ENCODE measurements at regions not wholly inside any gene's neighbourhood (a gene's known extent, or its start where the extent isn't known, plus 50 kb on each side); places are given as distances from the start of the nearest gene placed in this dataset.

DNA sequence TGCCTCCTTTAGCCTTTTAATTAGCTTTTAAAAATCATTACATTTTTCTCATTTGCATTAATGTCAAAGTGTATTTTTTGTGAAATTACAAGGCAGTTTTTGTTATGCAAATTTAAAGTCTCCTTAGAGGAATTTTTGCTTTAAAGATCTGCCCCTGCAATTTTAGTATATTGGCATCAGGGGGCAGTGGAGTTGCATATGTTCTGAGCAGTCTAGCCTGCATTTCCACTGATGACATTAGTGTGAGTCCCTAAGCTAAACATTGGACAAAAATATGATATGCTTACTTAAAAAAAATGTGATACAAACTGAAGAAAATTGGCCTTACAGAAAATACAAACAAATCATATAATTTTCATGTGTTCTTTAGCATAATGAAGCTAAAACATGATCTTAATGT, 426.5 kb downstream of the SLC4A3 start:
- no peak for DNase-seq (ENCODE audit: low spot score)

DNA sequence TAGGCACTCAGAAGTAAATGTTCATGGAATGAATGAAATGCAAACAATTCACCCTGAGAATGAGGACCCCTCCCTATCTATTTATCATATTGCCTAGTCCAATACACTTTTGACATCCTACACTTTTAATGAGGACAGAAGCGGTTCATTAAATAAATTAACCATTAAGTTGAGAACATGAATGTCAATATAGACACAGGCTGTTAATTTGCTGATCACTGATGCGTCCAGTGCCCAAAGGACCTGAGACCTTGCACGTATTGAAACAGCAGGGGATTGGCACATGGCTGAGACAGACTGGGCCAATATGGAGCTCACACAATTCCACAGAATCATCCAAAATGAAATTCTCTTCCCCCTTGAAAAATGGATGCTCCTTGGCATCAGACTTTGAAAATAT, 430.0 kb downstream of the SLC4A3 start:
- no peak for DNase-seq (ENCODE audit: low spot score)

DNA sequence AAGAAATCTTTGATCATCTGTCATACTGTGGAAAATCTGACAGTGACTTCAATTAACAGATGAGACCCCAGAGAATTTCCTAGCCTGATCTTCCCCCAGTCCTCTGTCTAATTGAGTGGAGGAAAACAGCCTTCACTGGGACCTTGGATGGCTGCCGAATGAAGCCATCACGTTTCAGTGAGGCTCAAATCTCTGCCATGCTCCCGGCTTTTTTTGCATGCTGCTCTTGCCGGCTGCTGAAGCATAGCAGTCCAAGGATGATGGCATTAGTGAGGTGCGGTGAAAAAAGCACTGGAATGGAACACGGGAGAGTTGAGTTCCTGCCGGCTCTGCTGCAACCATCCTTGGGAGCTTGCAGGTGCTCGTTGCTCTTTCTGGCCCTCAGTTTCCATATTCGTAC, 430.5 kb downstream of the SLC4A3 start:
- no peak for DNase-seq (ENCODE audit: low spot score)

DNA sequence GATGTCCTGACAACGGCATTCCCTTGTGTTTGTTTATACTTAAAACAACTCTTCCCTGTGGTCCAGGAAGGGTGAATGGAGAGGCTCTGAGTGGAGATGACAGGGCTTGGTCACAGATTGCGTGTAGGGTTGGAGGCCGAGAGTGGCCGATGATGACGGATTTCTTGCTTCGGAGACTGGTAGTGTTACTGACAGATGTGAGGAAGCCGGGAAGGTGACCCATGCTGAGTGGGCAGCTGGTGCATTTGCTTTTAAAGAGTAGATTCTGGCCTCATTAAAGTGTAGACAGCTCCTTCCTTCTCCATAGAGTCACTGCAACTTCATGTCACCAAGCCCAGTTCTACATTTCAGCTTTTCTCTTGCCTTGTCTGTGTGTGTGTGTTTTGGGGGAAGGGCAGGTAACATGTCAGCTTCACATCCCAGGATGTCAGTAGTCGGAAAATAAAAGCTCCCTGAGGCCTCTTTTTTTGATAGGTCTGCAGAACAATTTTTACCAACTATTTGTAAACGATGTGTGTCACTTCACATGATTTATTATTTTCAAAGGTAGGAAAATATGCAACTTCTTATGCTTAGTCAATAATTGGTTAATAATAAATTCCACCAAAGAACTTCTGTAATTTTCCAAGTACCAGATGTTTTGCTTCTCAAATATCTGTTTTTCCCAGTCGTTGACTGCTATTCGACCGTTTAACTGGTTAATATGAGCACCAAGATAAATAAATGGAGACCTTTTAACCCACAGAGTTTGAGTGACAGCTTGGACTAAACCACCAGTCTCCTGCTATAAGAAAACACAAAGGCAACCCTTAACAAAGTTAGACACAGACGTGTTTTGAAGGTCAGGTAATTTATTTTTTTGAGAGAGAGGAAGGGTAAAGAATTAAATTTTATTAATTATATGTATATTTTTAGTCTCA, 436.9 kb downstream of the SLC4A3 start:
- DNase-seq (ENCODE audit: low spot score): no peak

DNA sequence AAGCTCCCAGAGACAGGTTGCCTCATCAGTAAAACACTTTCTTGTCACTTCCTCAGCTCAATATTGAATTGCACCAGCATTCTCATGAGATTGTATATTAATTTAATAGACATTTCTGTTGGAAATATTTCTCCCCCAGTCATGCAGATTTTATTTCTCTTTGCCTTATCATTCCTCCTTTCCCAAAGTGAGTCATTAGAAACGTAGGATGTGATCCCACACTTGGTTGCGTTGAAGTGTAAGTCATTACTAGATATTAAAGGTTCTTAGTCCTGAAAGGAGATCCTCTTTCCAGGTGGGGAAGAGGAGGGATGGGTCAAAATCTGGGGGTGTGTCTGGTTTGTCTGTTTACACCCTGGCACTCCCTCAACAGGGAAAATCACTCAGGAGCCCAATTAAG, 438.2 kb downstream of the SLC4A3 start:
- no peak for DNase-seq (ENCODE audit: low spot score)

DNA sequence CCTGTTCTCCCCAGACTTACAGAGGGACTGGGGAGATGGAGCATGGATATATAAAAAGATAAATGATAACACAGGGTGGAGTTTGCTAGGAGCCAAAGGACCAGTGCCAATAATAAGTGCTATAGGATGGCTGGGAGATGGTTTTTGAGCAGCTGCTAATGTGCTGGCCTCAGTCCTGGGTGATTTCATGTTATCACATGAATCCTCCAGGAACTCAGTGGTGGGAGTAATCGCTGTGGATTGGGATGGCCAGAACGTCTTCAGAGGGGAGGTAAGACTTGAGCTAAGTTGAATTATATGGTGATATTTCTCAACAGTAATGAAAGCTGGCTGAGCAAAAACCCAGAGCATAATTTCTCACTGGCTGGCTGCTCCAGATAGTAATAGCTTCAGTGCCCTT, 441.4 kb downstream of the SLC4A3 start:
- DNase-seq (ENCODE audit: low spot score): no peak

DNA sequence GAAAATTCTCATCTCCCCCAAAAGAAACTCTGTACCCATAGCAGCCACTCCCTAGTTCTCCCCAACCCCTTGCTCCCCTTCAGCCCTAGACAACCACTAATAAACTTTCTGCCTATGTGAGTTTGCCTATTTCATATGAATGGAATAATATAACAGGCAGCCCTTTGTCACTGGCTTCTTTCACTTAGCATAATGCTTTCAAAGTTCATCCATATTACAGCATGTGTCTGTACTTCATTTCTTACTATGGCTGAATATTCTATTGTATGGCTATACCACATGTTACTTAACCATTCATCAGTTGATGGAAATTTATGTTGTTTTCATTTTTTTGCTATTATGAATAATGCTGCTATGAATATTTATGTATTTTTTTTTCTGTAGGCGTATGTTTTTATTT, 442.9 kb downstream of the SLC4A3 start:
- DNase-seq (ENCODE audit: low spot score): no peak

DNA sequence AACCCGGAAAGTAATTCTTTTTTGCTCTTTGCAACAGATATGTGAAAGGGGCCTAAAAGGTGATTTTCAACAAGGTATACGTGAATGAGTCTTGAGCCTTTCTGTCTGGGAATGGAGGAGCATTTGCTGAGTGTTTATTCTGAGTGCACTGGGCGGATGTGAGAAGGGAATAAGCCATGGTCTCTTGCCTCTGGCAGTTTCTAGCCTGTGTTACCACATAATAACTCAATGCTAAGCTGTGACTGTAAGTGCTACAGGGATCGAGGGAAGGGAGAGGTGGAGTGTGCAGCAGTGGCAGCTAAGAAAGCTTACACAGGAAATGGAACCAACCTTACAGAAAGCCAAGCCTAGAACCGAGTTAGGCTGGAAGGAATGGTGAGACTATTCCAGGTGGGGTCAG, 444.3 kb downstream of the SLC4A3 start:
- no peak for DNase-seq (ENCODE audit: low spot score)

DNA sequence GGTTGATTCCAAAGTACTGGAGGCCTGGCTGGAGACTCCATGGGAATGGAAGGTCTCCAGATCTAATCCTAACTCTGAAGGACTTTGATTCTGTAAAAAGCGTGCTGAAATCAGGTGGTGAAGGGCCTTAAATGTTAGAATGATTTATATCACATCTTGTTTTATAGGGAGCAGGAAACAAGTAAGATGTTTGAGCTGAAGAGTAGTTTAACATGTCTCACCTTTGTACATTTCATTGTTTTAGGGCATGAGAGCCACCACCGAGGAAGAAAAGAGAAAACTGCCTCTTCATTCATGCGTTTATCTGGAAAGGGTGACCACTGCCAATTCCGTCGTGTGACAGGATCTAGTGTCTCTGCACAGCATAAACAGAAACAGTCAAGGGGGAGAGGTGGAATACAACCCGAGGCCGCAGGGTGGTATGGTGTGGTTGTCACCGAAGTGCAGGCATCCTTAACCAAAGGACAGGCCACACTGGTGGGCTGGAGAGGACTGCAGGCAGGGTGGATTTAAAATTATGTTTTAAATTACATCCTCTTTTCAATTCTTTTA, 445.3 kb downstream of the SLC4A3 start:
- no peak for DNase-seq (ENCODE audit: low spot score)

DNA sequence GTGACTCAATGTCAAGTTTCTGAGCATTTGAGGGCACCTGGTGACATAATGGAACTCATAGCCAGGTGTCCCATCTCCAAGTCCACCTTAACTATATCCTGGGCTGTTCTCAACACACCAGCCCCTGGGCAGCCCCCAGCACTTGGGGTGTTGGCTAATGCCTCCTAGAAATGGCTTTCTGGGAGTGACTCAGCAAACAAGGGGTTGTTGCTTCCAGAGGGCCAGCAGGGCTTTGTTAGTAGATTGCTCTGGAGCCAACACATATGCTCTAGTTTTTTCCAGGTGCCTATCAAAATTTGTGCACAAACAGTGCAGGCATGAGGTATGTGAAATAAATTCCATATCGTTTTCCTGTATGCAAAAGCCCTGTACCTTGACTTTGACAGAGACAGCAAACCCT, 448.4 kb downstream of the SLC4A3 start:
- no peak for DNase-seq (ENCODE audit: low spot score)

DNA sequence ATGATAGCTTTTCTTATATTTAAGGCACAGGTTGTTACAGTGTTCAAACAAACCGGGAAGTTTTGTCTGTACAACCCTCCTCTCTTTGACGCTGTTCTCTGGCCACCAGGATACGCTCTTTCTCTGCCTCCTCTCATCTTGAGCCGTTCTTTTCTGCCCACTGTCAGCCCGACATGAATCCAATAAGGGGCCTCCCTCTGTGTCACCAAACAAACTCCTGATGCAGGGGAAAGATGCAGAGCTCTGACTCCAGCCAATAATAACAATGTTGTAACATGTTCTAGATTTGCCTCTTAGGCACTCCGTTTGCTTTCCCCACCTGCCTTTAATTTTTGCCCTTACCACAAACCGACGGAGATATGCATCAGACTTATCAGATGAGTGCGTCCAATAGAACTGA, 449.3 kb downstream of the SLC4A3 start:
- DNase-seq (ENCODE audit: low spot score): no peak

DNA sequence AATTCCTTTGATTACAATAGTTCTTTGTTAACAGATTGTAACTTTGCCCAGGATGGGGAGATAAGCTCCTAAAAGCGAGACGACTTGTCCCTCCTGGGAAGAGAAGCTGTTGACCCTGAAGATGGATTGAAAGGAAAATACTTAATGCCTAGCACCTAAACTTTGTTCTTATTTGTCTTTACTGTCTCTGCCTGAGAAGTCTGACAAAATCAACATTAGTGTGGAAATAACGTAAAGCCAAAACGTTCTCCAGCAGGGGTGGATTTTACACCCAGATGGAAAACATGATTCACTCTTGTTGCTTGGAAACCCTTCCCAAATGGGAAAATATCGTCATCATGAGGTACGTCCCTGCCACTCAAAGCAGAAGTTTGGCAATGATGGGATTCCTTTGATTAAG, 450.1 kb downstream of the SLC4A3 start:
- DNase-seq (ENCODE audit: low spot score): no peak

DNA sequence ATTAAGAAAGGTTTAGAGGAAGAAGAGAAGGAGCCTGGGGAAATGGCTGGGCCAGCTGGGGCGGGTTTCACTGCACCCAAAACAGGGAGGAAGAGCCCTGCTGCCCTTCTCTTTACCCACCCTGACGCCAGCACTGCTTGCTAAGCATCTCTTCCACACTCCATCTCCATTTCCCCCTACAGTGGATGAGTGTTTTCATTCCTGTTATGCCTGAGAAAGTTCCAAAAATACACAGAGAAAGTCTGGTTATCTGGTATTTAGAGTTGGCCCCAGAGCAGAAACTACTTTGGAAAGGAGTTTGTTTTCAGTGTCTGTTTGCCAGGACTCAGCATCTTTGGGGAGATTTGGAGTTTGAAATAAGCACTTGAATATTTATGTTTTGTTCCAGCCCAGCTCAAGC, 451.0 kb downstream of the SLC4A3 start:
- DNase-seq (ENCODE audit: low spot score): no peak

DNA sequence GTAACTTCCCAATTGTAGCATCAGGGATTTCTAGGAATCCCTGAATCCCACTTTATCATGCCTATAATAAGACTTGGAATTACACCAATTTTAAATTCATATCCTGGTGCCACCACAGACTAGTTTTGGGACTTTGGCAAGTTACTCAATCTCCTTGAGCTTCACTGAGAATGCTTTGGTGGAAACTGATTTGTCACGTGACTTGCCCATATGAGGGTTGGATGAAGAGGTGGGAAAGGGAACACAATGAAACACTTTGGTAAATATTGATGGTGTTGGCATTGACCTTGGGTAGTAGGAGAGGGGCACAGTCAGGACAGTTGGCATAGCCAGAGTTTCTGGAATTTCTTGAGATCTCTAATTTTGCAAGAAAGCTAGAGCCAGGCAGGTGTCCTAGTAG, 452.2 kb downstream of the SLC4A3 start:
- DNase-seq (ENCODE audit: low spot score): no peak

DNA sequence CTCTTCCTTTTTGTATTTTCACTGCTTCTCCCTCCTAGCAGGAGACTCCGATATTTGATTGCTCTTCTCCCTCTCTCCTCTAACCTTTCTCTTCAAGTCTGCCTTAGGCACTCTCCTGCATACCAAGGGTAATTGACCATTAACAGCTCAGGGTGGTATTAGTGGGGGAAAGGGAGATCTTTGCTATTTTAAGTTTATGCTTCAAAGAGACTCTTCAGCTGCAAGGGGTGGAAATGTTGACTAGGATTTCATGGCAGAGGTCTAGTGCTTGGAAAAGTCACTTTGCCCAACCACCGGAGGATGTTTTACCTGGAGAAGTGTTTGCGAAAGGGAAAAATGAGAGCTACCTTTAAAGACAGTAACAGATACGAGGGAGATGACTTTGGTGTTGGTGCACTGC, 453.7 kb downstream of the SLC4A3 start:
- no peak for DNase-seq (ENCODE audit: low spot score)

DNA sequence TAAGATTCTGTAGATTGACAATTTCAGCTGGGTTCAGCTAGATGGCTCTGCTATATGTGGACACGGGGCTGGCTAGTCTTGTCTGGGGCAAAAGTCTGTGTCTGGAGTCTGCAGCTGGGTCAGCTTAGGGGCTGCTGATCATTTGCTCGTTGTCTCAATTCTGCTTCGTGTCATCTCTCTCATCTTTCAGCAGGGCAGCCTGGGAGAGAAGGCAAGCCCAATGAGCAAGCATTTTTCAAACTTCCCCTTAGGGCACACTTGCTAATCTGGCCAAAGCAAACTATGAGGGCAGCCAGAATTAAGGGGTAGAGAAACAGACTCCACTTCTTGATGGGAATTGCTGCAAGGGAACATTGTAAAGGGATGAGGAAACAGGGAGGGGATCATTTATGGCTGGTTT, 462.6 kb downstream of the SLC4A3 start:
- no peak for DNase-seq (ENCODE audit: low spot score)

DNA sequence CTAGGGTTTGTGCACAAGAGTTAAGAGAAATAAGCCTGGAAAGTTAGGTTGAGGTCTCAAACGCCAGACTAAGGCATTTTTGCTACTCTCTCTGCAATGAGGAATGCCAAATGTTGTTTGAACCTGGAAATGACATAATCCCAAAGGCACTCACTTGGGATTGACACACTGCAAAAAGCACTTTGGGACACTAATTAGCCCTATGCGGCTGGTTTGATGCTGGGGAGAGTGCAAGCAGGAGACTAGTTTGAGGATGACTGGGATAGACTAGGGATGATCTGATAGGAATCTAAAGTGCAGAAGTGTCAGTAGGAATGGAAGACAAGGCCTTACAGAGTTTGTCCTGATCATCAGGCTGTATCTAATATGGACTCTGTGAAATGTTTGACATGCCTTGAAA, 469.0 kb downstream of the SLC4A3 start:
- DNase-seq (ENCODE audit: low spot score): no peak

DNA sequence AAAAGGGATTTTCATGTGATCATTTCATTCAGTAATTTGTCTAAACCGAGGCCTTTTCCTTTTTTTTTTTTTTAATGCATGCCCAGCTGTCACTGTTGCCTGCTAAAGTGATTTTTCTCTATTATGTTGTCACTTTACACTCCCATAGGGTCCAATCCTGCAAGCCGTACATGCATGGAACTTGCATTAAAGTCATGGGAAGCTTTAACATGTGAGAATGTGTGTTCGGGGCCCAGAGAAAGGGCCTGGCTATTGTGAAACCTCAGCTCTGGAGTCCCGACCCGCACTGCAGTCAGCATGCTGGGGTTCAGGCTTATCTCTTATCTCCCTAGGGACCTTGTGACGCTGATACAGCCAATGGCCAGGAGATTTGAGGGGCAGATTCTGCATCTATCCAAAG, 474.6 kb downstream of the SLC4A3 start:
- DNase-seq (ENCODE audit: low spot score): no peak

DNA sequence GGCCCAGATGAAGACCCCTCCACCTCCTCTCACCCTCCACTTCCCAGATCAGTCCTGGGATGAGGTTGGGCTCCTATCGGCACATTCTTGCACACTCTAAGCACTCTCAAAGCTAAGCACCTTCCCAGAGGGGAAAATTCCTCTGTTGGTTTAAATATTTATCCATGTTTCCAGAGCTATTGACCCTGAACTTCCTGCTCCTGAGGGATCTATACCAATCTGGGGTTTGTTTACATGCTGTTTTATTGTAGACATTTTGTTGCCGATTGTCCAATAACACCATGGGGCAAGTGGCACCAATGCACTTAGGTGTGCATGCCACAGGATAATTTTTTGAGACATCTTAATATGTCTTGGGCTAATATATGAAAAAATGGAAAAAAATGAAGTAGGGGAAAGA, 476.2 kb downstream of the SLC4A3 start:
- no peak for DNase-seq (ENCODE audit: low spot score)

DNA sequence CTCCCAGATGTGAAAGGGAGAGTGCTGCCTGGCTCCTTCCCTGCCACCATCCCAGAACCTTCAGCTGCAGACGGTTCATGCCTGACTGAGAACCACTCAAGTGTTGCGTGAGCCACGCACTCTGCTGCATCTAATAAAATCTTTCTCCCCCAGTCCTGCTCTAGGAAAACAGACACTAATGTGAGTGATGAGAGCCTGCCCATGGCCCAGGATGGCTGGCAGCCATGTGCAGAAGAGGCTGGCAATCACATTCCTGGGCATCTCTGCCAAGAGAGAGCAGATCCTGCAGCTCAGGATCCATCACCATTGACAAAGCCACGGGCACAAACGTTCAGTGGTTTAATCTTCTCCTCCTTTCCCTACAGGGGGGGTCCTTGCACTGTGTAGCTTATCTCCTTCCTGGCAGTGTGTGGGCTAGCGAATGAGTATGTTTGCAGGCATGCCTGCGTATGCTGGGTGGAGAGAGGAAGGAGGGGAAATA, 477.5 kb downstream of the SLC4A3 start:
- no peak for DNase-seq (ENCODE audit: low spot score)

DNA sequence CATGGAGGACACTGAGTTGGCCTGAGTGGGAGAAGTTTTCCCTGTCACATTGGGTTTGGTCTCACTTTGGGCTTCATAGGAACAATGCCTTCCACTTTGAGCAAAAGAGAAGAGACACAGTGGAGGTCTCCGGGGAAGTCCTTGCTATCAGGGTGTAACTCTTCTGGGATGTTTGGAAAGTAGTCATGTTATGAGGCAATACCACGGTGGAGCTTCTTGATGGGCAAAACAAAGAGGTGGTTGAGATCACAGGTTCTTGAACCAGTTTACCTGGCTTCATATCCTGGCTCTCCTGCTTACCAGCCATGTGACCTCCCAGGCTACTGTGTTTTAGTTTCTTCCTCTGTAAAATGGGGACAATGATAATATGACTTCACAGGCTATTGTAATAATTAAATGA, 478.6 kb downstream of the SLC4A3 start:
- no peak for DNase-seq (ENCODE audit: low spot score)

DNA sequence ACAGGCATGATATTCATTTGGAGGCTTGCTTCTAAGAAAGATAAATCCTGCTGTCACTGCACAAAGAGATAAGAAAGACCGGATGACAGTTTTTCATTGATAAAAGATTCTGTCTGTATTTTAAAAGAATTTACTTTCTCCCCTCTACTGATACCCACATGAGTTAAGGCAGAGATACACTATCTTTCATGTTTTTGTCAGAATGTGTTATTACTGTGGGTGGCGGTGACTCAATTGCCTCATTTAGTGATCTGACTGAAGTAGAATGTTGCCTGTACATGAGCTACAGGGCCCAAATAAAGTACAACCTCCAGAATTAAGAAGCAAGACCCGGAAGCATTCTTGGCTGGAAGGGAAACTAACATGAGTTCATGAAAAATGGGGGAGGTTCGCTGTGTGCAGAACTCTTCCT, 480.0 kb downstream of the SLC4A3 start:
- DNase-seq (ENCODE audit: low spot score): no peak

DNA sequence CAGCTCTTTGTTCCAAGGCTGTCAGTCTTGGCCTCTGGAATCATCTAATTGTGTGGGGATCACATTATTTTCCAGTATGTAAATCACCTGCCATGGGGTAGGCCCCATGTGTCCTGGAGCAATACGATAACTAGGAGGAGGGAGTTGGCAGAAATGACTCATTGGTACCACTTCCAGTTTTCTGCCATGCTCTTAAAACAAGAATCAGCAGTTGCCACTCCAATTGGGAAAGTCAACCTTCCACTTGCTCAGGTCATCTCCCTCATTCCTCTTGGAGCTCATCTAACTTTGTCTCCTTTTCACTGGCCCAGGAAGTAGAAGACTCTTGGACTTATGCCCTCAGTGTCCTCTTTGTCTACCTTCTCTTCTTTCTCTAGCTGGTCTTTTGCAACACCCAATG, 487.0 kb downstream of the SLC4A3 start:
- DNase-seq (ENCODE audit: low spot score): no peak

DNA sequence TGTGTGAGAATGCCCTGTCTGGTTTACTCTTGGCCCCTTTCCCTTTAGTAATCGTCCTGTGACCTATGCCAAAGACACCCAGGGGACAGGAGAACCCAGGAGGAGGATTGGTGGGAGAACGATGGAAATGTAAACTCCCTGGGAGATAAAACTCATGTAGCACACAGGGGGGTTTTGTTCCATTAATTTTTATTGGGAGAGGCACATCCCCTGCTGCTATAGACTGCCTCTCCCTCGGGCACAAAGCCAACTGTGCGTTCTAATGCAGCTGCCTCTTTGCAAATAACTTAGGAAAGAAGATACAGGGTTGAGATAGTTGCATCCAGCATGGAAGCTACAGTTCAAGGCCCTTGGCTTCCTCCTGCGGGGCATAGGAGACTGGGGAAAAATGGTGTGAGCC, 489.6 kb downstream of the SLC4A3 start:
- no peak for DNase-seq (ENCODE audit: low spot score)
